Caco-2 (cell line): ENCODE measurements at regions not wholly inside any gene's neighbourhood (a gene's known extent, or its start where the extent isn't known, plus 50 kb on each side); places are given as distances from the start of the nearest gene placed in this dataset.

Experiments used
- BruUV-seq: library from RNA; stranded (reverse); fragments of 400-500 nt; replicated peaks from 2 replicates; lab custom pipeline; 2021; lab: Mats Ljungman, UMichigan
- CTCF ChIA-PET: fragments of 300-600 bp; sonication (Branson Sonifier 250); formaldehyde crosslinking; loops from one replicate; lab custom pipeline; 2022; ENCODE audit warnings: antibody characterized with exemption; lab: Charles Lee
- POLR2A ChIA-PET: fragments of 300-600 bp; sonication (Branson Sonifier 250); formaldehyde crosslinking; loops from one replicate; lab custom pipeline; 2022; ENCODE audit warnings: antibody characterized with exemption; lab: Charles Lee
- DNase-seq, 2 experiments: peaks; one replicate each; pipeline versions ENCODE4 v3.0.0 to v3.0.0-alpha.2; 2020 to 2022
- H3K27me3 ChIP-seq: replicated peaks from 2 replicates; pipeline ENCODE4 v1.6.0; 2011; ENCODE audit warnings: low read length; ENCODE audit not compliant: control insufficient read depth, insufficient read depth
- H3K36me3 ChIP-seq: 2 replicates; pipeline ENCODE4 v1.5.1; 2011; ENCODE audit warnings: low read length; ENCODE audit not compliant: control insufficient read depth, insufficient read depth
- H3K4me1 ChIP-seq: fragments of 250-450 bp; sonication (Bioruptor Pico); 2 replicates; pipeline ENCODE4 v1.5.1; 2020; ENCODE audit warnings: mild to moderate bottlenecking
- H3K4me3 ChIP-seq: 2 replicates; pipeline ENCODE4 v1.5.1; 2011; ENCODE audit warnings: low read depth, mild to moderate bottlenecking, control low read depth, low read length
- H3K9me3 ChIP-seq: fragments of 250-450 bp; sonication (Bioruptor Pico); 2 replicates; pipeline ENCODE4 v1.5.1; 2020; ENCODE audit warnings: mild to moderate bottlenecking, moderate library complexity
- H3K27ac Mint-ChIP-seq: one replicate; pipeline ENCODE4 v1.8.0; 2022; ENCODE audit warnings: mixed read lengths; ENCODE audit not compliant: unreplicated experiment
- H3K27me3 Mint-ChIP-seq: one replicate; pipeline ENCODE4 v1.8.0; 2022; ENCODE audit warnings: mixed read lengths; ENCODE audit not compliant: insufficient read depth, unreplicated experiment
- H3K36me3 Mint-ChIP-seq: one replicate; pipeline ENCODE4 v1.8.0; 2022; ENCODE audit warnings: mild to moderate bottlenecking, mixed read lengths; ENCODE audit not compliant: insufficient read depth, unreplicated experiment
- H3K4me1 Mint-ChIP-seq: one replicate; pipeline ENCODE4 v1.8.0; 2022; ENCODE audit warnings: low read depth, mixed read lengths; ENCODE audit not compliant: unreplicated experiment
- H3K4me3 Mint-ChIP-seq: one replicate; pipeline ENCODE4 v1.8.0; 2022; ENCODE audit warnings: mild to moderate bottlenecking, moderate library complexity, mixed read lengths; ENCODE audit not compliant: unreplicated experiment
- H3K9me3 Mint-ChIP-seq: one replicate; pipeline ENCODE4 v1.8.0; 2022; ENCODE audit warnings: mixed read lengths; ENCODE audit not compliant: unreplicated experiment
- intact Hi-C: fragments of 100-400 bp; cut with micrococcal nuclease; formaldehyde crosslinking; loops from one replicate; pipeline ENCODE4 v1.10.0; 2022; ENCODE audit not compliant: unreplicated experiment
- TF ChIP-seq, protein P1 (sequence below), 2 experiments: fragments of 200-600 bp in 1 of 2; IDR thresholded peaks; 1 replicate in 1 of 2; 2 replicates in 1 of 2; pipeline versions ENCODE4 v1.5.1 to v1.8.0; 2011 to 2022; ENCODE audit warnings: antibody characterized with exemption in 1 of 2, control low read depth in 1 of 2, inconsistent platforms in 1 of 2, low read depth in 1 of 2, low read length in 1 of 2, mild to moderate bottlenecking in 1 of 2, moderate library complexity in 1 of 2; ENCODE audit not compliant: insufficient read depth in 1 of 2, severe bottlenecking in 1 of 2, unreplicated experiment in 1 of 2

DNA sequence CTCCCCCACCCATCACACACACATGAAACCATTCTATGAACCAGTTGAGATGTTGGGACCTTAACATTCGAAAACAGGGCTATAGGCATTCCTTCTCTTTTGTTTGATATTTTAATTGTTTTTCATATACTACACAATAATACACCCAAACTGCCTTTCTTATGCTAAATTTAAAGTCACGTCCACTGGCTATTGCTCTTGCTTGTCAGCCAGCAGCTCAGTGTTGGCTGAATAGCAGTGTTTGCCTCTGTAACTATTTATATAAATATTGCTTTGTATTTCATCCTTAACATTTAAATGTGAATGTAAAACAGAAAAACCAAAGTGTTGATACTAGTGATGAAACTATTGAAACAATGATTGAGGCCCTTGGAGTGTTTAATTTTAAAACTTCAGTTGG is 234.4 kb upstream of the KCNK2 start:
- no peaks in the 10 kb centered on the region for H3K4me1 Mint-ChIP-seq

DNA sequence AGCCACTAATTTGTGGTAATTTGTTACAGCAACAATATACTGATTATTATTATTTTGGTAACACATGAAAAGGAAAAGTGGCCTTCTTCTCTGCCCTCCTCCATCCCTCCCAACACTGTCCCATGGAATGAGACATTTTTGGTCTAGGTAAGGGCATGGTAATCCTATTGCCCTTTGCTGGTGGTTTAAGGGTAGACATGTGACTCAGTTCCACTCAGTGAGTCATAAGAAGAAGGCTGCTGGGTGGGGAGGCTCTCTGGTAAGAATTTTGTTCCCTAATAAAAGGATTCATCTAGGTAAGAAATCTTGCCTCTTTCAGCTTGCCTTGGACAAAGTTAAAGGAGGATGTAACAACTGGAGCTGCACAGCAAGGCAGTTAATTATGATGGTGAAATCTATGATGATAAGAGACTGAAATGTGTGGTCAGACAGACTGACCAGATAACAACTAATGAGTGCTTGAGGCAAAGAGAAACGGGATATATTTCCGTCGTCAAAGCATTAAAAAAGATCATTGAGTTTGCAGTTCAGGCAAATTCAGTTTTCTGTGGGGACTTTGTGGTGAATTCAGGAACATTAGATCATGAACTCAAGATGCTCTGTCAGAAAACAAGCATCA is 232.0 kb upstream of the KCNK2 start:
- H3K36me3 Mint-ChIP-seq, result no peaks in the 10 kb centered on the region
- TF ChIP-seq, protein P1, sequence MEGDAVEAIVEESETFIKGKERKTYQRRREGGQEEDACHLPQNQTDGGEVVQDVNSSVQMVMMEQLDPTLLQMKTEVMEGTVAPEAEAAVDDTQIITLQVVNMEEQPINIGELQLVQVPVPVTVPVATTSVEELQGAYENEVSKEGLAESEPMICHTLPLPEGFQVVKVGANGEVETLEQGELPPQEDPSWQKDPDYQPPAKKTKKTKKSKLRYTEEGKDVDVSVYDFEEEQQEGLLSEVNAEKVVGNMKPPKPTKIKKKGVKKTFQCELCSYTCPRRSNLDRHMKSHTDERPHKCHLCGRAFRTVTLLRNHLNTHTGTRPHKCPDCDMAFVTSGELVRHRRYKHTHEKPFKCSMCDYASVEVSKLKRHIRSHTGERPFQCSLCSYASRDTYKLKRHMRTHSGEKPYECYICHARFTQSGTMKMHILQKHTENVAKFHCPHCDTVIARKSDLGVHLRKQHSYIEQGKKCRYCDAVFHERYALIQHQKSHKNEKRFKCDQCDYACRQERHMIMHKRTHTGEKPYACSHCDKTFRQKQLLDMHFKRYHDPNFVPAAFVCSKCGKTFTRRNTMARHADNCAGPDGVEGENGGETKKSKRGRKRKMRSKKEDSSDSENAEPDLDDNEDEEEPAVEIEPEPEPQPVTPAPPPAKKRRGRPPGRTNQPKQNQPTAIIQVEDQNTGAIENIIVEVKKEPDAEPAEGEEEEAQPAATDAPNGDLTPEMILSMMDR (IDR thresholded peaks at IDR 0.05; ENCODE audit: insufficient read depth in 1 of 2, low read depth in 1 of 2, low read length in 1 of 2, severe bottlenecking in 1 of 2, unreplicated experiment in 1 of 2), result no peak
- peaks cover 9% of the 10 kb centered on the region for H3K9me3 Mint-ChIP-seq
- no peaks in the 10 kb centered on the region for H3K27me3 Mint-ChIP-seq
- BruUV-seq, result no TSS peak
- Histone ChIP-seq H3K36me3 (no peaks in the 10 kb centered on the region), H3K27me3 (no peaks in the 10 kb centered on the region), H3K9me3 (no peaks in the 10 kb centered on the region), H3K4me1 (no peaks in the 10 kb centered on the region), H3K4me3 (no peak overlapping the region)
- H3K4me3 Mint-ChIP-seq, result no peak overlapping the region
- ChIA-PET POLR2A (no interaction called here), CTCF (no interaction called here)
- intact Hi-C loops, result no loop called here
- H3K4me1 Mint-ChIP-seq, result no peaks in the 10 kb centered on the region
- no peak overlapping the region for H3K27ac Mint-ChIP-seq
- DNase-seq, result no peak

More for the DNA sequence above, 234.4 kb upstream of the KCNK2 start:
- Mint-ChIP-seq H3K36me3 (no peaks in the 10 kb centered on the region), H3K4me3 (no peak overlapping the region), H3K27me3 (no peaks in the 10 kb centered on the region), H3K27ac (no peak overlapping the region), H3K9me3 (peaks cover 9% of the 10 kb centered on the region)
- Histone ChIP-seq H3K4me3 (no peak overlapping the region), H3K27me3 (no peaks in the 10 kb centered on the region; the same call in 1 of the 2 replicates), H3K36me3 (no peaks in the 10 kb centered on the region), H3K4me1 (no peaks in the 10 kb centered on the region), H3K9me3 (0 out of 2 replicates have a peak, but pooled peaks cover 4% of the 10 kb centered on the region)
- POLR2A ChIA-PET, result no interaction called here
- no TSS peak for BruUV-seq
- intact Hi-C loops, result no loop called here
- CTCF ChIA-PET, result no interaction called here
- no peak for DNase-seq
- TF ChIP-seq, protein P1 (IDR thresholded peaks at IDR 0.05; ENCODE audit: insufficient read depth in 1 of 2, low read depth in 1 of 2, low read length in 1 of 2, severe bottlenecking in 1 of 2, unreplicated experiment in 1 of 2), result no peak

DNA sequence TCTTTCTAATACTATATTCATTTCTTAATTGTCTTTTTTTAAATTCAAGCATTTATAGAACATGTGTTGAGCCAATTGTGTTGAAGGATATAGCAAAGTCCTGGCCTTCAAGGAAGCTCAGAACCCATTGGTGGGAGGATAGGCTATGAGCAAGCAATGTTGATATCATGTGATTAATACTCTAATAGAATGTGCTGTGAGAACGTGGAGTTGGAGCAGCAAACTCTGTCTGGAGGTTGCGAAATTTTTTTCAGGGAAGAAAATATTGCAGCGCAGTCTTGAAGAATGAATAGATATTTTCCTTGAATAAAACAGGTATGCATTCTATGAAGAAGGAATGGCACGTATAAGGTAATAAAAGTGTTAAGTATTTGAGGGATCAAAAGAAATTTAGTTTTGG is 229.2 kb upstream of the KCNK2 start:
- no peak for DNase-seq
- POLR2A ChIA-PET, result no interaction called here
- no peaks in the 10 kb centered on the region for H3K27me3 Mint-ChIP-seq
- no peak overlapping the region for H3K4me3 ChIP-seq
- BruUV-seq, result no TSS peak
- H3K9me3 ChIP-seq, result no peaks in the 10 kb centered on the region
- H3K36me3 ChIP-seq, result no peaks in the 10 kb centered on the region
- no peak overlapping the region for H3K27ac Mint-ChIP-seq
- TF ChIP-seq, protein P1 (IDR thresholded peaks at IDR 0.05; ENCODE audit: insufficient read depth in 1 of 2, low read depth in 1 of 2, low read length in 1 of 2, severe bottlenecking in 1 of 2, unreplicated experiment in 1 of 2), result no peak
- peaks cover 9% of the 10 kb centered on the region for H3K9me3 Mint-ChIP-seq
- H3K27me3 ChIP-seq, result no peaks in the 10 kb centered on the region
- no peak overlapping the region for H3K4me3 Mint-ChIP-seq
- no peaks in the 10 kb centered on the region for H3K36me3 Mint-ChIP-seq
- CTCF ChIA-PET, result no interaction called here
- no peaks in the 10 kb centered on the region for H3K4me1 ChIP-seq
- intact Hi-C loops, result no loop called here
- no peaks in the 10 kb centered on the region for H3K4me1 Mint-ChIP-seq
